C4-2B (cell line): ENCODE measurements at regions not wholly inside any gene's neighbourhood (a gene's known extent, or its start where the extent isn't known, plus 50 kb on each side); places are given as distances from the start of the nearest gene placed in this dataset.

Experiments
- CTCF ChIP-seq: fragments of 450-650 bp; conservative IDR thresholded peaks from 2 replicates; pipeline ENCODE4 v1.5.1; 2017; ENCODE audit warnings: mild to moderate bottlenecking
- ZFX ChIP-seq: fragments of 450-650 bp; IDR thresholded peaks from 2 replicates; pipeline ENCODE4 v1.6.1; 2017

DNA sequence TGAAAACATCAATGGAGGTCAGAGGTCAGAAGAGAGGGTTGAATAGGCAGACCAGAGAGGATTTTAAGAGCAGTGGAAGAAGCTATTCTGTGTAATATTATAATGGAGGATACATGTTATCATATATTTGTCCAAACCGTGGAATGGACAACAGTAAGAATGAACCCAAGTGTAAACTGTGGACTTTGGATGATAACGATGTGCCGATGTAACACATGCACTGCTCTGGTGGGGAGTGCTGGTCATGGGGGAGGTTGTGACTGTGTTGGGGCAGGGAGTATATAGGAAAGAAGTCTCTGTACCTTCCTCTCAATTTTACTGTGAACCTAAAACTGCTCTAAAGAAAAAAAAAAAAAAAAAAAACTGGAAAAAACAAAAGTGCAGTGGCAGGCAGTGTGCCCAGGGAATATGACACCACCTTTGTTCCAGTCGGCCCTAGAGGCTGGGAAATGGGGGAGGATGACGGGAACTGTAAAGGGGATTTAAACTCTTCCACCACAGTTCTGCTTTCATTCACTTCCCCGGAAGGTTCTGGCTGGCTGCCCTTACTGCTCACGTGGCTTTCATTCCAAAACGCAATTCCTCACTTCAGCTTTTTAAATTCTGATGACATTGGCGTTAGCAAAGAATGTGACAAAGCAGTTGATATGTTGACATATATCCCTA lies 113.7 kb upstream of the ANKRD1 start:
- TF ChIP-seq CTCF (no peak), ZFX (no peak)
